Heart left ventricle (tissue), 16 donors: ENCODE measurements at regions not wholly inside any gene's neighbourhood (a gene's known extent, or its start where the extent isn't known, plus 50 kb on each side); places are given as distances from the start of the nearest gene placed in this dataset.

ENCODE experiments used
- ATAC-seq, 4 donors: fragments of 200-7000 bp; cut with Tn5 transposase; one replicate each; pipeline ENCODE4 v1.9.1; 2020 to 2022; ENCODE audit warnings: moderate library complexity in 4 of 4, mild to moderate bottlenecking in 3 of 4, moderate number of reproducible peaks in 1 of 4
- DNase-seq, 5 donors: peaks; one replicate each; pipeline ENCODE4 v3.0.0-alpha.2; 2020
- H3K27ac ChIP-seq, 12 donors: fragments of 200-600 bp; sonication (generic) in 4 of 12; one replicate each; pipeline versions ENCODE4 v1.5.0 to v1.8.0; 2016 to 2022; ENCODE audit warnings: mild to moderate bottlenecking in 2 of 12
- H3K27me3 ChIP-seq, 9 donors: fragments of 200-600 bp; sonication (generic) in 2 of 9; one replicate each; pipeline versions ENCODE4 v1.5.1 to v1.8.0; 2016 to 2022; ENCODE audit warnings: mild to moderate bottlenecking in 3 of 9
- H3K36me3 ChIP-seq, 9 donors: fragments of 200-600 bp; sonication (generic) in 2 of 9; one replicate each; pipeline versions ENCODE4 v1.5.0 to v1.8.0; 2018 to 2022; ENCODE audit warnings: mild to moderate bottlenecking in 2 of 9
- H3K4me1 ChIP-seq, 12 donors: fragments of 200-600 bp; sonication (generic) in 4 of 12; one replicate each; pipeline versions ENCODE4 v1.5.0 to v1.8.0; 2016 to 2022; ENCODE audit warnings: mild to moderate bottlenecking in 3 of 12
- H3K4me3 ChIP-seq, 12 donors: fragments of 200-600 bp; sonication (generic) in 4 of 12; one replicate each; pipeline versions ENCODE4 v1.5.0 to v1.8.0; 2017 to 2022; ENCODE audit warnings: mild to moderate bottlenecking in 9 of 12, moderate library complexity in 4 of 12
- H3K9me3 ChIP-seq, 12 donors: fragments of 200-600 bp; sonication (generic) in 4 of 12; one replicate each; pipeline versions ENCODE4 v1.5.0 to v1.8.0; 2016 to 2022; ENCODE audit warnings: mild to moderate bottlenecking in 1 of 12
- POLR2A ChIP-seq, 2 donors: fragments of 450-650 bp; IDR thresholded peaks; one replicate each; pipeline ENCODE4 v1.6.1; 2017; ENCODE audit warnings: antibody characterized with exemption in 2 of 2, mild to moderate bottlenecking in 2 of 2, moderate library complexity in 2 of 2
- WGBS, 4 donors: extraction: QIAGEN DNeasy Blood & Tissue Kit in 2 of 4; methylation state at CpG; one replicate each; pipeline versions ENCODE4 v1.1.5 to v1.1.7; 2013 to 2018; 5-methylcytosine and 5-hydroxymethylcytosine counted together
- intact Hi-C, 10 donors: fragments of 100-400 bp; cut with DNase I; formaldehyde crosslinking; loops; one replicate each; pipeline versions ENCODE4 v1.11.1 to v1.14.2; 2022
- TF ChIP-seq, protein P1 (sequence below), 12 donors: fragments of 200-600 bp; sonication (generic) in 4 of 12; IDR thresholded peaks; one replicate each; pipeline versions ENCODE4 v1.5.0 to v1.8.0; 2018 to 2022; ENCODE audit warnings: antibody characterized with exemption in 12 of 12, mild to moderate bottlenecking in 5 of 12
- donor health status: ischemic (EF 13 %, LVEDD 7.1; RV severe dilation, severe dysfunction).
- donor health status: healthy with polysubstance abuse.
- donor health status: DM: no; HTN: yes; CAD: no.
- donor health status: DM: no; HTN: no; CAD: no.
- donor health status: ischemic (EF 25% LVEDD 6.9; RV normal size, moderate dysfunction).
- donor health status: ischemic (EF 25% LVEDD 5.7; RV mildly dilated, moderate dysfunction).
- donor health status: healthy.
- donor health status: DM: yes; HTN: yes; CAD: no.
- donor health status: ischemic (EF 35%, LVEDD 5.7; RV mildly dilated, moderate dysfunction).
- donor health status: nonischemic (EF 11% LVEDD 7.7; RV severe dilation, severe dysfunction).
- donor health status: DM: yes; HTN: yes; CAD: no.
- donor health status: PGD.
- donor health status: ischemic (EF 29% LVEDD 5.4; RV normal size, mild dysfunction).
- donor health status: nonischemic (EF 23%, LVEDD 6.1; RV moderate dilation, normal function).

DNA sequence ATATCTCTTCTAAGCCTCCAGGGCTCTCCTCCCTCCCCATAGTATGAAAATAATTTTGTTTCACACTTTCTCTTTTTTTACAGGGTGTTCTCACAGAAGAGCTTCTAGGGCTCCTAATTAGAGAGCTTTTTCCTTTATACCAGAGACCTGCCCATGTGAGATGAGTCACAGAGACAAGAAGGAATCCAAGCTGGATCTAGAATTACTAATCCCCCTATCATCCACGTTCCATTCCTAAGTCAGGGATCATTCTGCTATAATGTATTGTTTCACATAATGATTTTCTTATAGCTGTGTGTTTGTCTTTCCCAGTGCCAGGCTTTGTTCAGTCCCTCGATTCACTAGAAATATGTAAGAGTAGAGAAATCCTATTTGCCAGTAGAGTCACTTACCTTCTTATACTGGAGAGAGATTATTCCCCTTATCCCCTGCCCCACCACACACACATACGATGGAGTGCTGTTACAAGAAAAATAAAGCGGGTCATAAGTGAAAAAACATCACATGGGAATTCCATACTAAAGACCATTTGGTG lies 778.3 kb upstream of the LRRC4C start:
- no peak for ATAC-seq
- TF ChIP-seq, protein P1, sequence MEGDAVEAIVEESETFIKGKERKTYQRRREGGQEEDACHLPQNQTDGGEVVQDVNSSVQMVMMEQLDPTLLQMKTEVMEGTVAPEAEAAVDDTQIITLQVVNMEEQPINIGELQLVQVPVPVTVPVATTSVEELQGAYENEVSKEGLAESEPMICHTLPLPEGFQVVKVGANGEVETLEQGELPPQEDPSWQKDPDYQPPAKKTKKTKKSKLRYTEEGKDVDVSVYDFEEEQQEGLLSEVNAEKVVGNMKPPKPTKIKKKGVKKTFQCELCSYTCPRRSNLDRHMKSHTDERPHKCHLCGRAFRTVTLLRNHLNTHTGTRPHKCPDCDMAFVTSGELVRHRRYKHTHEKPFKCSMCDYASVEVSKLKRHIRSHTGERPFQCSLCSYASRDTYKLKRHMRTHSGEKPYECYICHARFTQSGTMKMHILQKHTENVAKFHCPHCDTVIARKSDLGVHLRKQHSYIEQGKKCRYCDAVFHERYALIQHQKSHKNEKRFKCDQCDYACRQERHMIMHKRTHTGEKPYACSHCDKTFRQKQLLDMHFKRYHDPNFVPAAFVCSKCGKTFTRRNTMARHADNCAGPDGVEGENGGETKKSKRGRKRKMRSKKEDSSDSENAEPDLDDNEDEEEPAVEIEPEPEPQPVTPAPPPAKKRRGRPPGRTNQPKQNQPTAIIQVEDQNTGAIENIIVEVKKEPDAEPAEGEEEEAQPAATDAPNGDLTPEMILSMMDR (IDR thresholded peaks at IDR 0.05): no peak
- TF ChIP-seq POLR2A (IDR thresholded peaks at IDR 0.05): no peak
- no peaks in the 10 kb centered on the region for H3K36me3 ChIP-seq
- no peak for DNase-seq
- no peak overlapping the region for H3K27ac ChIP-seq
- intact Hi-C loops: no loop called here
- H3K4me3 ChIP-seq: no peak overlapping the region
- 56 to 71% (median 63%) methylated on average over 4 of the region's 4 CpGs for WGBS, 4 donors
- no peaks in the 10 kb centered on the region for H3K4me1 ChIP-seq
- H3K27me3 ChIP-seq: no peaks in the 10 kb centered on the region
- H3K9me3 ChIP-seq: peaks cover 0 to 3% (median 0%) of the 10 kb centered on the region in 12 donors

DNA sequence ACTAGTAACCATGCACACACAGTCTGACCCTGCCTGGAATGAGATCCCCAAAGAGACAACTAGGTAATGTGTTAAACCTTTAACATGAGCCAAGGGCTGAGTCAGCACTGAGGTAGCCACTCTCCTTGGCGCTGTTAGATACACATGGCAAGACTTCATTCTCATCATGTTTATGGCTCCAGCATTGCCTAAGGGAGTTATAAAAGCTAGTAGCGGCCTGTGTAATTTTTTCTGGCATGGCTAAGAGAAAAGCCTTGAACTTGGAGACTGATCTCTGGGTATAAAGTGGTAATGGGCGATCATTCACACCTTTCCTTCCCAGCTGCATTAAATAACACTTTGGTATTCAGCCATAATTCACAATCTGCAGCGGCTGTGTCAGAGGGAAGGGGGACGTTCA lies 779.7 kb upstream of the LRRC4C start:
- no peak for DNase-seq
- no peaks in the 10 kb centered on the region for H3K27me3 ChIP-seq
- no peak overlapping the region for H3K4me3 ChIP-seq
- no peak for ATAC-seq
- no peak overlapping the region for H3K27ac ChIP-seq
- H3K9me3 ChIP-seq: peaks cover 0 to 3% (median 0%) of the 10 kb centered on the region in 12 donors
- 68 to 74% (median 70%) methylated on average over 5 of the region's 5 CpGs for WGBS, 4 donors
- no peaks in the 10 kb centered on the region for H3K36me3 ChIP-seq
- TF ChIP-seq POLR2A (IDR thresholded peaks at IDR 0.05): no peak
- TF ChIP-seq, protein P1 (IDR thresholded peaks at IDR 0.05): no peak
- intact Hi-C loops: no loop called here
- no peaks in the 10 kb centered on the region for H3K4me1 ChIP-seq

DNA sequence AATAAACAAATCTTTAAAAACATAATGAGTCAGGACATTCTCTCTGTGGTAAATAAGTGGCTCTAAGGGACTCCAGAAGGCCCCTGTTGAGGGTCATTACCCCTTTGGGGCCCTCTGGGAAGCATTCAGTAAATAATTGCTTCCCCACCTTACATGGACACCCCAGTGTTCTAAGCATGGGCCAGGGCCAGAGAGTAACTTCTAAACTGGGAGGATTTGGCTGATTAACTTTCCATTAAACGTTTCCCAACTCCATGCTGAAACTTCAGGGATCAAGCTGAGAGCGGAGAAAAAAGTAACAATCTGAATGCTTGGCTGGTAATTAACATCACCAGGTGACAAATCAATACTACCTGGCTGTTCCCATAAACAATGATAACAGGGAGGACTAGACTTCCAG lies 783.9 kb upstream of the LRRC4C start:
- H3K27me3 ChIP-seq: no peaks in the 10 kb centered on the region
- no peaks in the 10 kb centered on the region for H3K9me3 ChIP-seq
- TF ChIP-seq, protein P1 (IDR thresholded peaks at IDR 0.05): no peak
- TF ChIP-seq POLR2A (IDR thresholded peaks at IDR 0.05): no peak
- WGBS, 4 donors: 55 to 74% (median 63%) methylated on average over 2 of the region's 2 CpGs
- no peak overlapping the region for H3K4me3 ChIP-seq
- intact Hi-C loops: no loop called here
- H3K4me1 ChIP-seq: no peaks in the 10 kb centered on the region
- no peak overlapping the region for H3K27ac ChIP-seq
- ATAC-seq (no peak), DNase-seq (no peak)
- H3K36me3 ChIP-seq: no peaks in the 10 kb centered on the region

DNA sequence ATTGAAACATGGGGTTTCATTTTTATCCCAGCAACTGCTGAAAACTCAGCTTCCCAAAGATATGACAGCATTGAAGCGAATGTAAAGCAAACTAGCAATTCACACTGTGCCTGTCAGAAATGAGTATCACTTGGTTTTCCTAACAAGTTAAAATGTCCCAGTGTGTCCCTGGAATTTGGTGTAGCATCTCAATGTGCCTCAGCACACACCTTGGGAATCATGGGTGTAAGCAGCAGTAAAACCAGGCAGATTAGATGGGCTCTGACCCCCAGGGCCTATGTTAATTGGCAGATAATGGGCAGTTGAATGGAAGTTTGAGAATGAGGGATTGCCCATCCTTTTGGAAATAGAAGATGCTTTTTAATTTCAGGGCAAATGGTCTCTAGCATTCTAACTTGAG lies 784.9 kb upstream of the LRRC4C start:
- WGBS, 4 donors: 69 to 77% (median 73%) methylated on average over 1 of the region's 1 CpG
- H3K27me3 ChIP-seq: no peaks in the 10 kb centered on the region
- no peak overlapping the region for H3K4me3 ChIP-seq
- H3K9me3 ChIP-seq: no peaks in the 10 kb centered on the region
- intact Hi-C loops: no loop called here
- no peaks in the 10 kb centered on the region for H3K4me1 ChIP-seq
- TF ChIP-seq POLR2A (IDR thresholded peaks at IDR 0.05): no peak
- TF ChIP-seq, protein P1 (IDR thresholded peaks at IDR 0.05): no peak
- ATAC-seq (no peak), DNase-seq (no peak)
- H3K36me3 ChIP-seq: no peaks in the 10 kb centered on the region
- no peak overlapping the region for H3K27ac ChIP-seq
